ENCODE measurements at regions not wholly inside any gene's neighbourhood (a gene's known extent, or its start where the extent isn't known, plus 50 kb on each side); places are given as distances from the start of the nearest gene placed in this dataset.

DNA sequence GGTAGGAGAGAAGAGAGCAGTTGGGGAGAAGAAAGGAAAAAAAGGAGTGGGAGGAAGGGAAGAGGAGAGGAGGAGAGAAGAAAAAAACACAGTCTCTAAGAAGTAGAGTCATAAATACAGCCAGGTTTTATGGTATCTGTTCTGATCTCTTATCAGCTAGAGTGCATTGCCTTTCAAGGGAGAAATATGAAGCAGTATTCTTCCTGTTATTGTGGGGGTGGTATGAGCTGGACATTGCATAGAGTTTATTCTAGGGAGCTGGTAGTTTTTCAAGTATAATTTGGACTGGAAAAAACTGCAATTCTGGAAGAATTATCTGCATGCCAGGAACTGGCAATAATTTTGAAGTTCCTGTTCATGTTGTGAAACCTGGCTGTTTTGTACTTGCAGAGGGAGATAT lies 54.9 kb upstream of the TAB3 start:
- TF ChIP-seq NR2F2 (IDR thresholded peaks at IDR 0.05) (no peak), RAD21 (IDR thresholded peaks at IDR 0.05) (no peak), GABPA (IDR thresholded peaks at IDR 0.05 in 1 of 2, conservative IDR thresholded peaks at IDR 0.05 in 1 of 2) (no peak), FOXA2 (IDR thresholded peaks at IDR 0.05) (no peak)
- TF ChIP-seq, protein P1, sequence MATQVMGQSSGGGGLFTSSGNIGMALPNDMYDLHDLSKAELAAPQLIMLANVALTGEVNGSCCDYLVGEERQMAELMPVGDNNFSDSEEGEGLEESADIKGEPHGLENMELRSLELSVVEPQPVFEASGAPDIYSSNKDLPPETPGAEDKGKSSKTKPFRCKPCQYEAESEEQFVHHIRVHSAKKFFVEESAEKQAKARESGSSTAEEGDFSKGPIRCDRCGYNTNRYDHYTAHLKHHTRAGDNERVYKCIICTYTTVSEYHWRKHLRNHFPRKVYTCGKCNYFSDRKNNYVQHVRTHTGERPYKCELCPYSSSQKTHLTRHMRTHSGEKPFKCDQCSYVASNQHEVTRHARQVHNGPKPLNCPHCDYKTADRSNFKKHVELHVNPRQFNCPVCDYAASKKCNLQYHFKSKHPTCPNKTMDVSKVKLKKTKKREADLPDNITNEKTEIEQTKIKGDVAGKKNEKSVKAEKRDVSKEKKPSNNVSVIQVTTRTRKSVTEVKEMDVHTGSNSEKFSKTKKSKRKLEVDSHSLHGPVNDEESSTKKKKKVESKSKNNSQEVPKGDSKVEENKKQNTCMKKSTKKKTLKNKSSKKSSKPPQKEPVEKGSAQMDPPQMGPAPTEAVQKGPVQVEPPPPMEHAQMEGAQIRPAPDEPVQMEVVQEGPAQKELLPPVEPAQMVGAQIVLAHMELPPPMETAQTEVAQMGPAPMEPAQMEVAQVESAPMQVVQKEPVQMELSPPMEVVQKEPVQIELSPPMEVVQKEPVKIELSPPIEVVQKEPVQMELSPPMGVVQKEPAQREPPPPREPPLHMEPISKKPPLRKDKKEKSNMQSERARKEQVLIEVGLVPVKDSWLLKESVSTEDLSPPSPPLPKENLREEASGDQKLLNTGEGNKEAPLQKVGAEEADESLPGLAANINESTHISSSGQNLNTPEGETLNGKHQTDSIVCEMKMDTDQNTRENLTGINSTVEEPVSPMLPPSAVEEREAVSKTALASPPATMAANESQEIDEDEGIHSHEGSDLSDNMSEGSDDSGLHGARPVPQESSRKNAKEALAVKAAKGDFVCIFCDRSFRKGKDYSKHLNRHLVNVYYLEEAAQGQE (IDR thresholded peaks at IDR 0.05) = no peak
- TF ChIP-seq, protein P2, sequence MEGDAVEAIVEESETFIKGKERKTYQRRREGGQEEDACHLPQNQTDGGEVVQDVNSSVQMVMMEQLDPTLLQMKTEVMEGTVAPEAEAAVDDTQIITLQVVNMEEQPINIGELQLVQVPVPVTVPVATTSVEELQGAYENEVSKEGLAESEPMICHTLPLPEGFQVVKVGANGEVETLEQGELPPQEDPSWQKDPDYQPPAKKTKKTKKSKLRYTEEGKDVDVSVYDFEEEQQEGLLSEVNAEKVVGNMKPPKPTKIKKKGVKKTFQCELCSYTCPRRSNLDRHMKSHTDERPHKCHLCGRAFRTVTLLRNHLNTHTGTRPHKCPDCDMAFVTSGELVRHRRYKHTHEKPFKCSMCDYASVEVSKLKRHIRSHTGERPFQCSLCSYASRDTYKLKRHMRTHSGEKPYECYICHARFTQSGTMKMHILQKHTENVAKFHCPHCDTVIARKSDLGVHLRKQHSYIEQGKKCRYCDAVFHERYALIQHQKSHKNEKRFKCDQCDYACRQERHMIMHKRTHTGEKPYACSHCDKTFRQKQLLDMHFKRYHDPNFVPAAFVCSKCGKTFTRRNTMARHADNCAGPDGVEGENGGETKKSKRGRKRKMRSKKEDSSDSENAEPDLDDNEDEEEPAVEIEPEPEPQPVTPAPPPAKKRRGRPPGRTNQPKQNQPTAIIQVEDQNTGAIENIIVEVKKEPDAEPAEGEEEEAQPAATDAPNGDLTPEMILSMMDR (IDR thresholded peaks at IDR 0.05; ENCODE audit: low read depth, low read length, missing input control) = no peak
- TF ChIP-seq, protein P3, sequence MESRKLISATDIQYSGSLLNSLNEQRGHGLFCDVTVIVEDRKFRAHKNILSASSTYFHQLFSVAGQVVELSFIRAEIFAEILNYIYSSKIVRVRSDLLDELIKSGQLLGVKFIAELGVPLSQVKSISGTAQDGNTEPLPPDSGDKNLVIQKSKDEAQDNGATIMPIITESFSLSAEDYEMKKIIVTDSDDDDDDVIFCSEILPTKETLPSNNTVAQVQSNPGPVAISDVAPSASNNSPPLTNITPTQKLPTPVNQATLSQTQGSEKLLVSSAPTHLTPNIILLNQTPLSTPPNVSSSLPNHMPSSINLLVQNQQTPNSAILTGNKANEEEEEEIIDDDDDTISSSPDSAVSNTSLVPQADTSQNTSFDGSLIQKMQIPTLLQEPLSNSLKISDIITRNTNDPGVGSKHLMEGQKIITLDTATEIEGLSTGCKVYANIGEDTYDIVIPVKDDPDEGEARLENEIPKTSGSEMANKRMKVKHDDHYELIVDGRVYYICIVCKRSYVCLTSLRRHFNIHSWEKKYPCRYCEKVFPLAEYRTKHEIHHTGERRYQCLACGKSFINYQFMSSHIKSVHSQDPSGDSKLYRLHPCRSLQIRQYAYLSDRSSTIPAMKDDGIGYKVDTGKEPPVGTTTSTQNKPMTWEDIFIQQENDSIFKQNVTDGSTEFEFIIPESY (IDR thresholded peaks at IDR 0.05) = no peak
- H3K27ac ChIP-seq (ENCODE audit: low read depth in 1 of 2, low read length in 2 of 2) = no peak overlapping the region
- no peak overlapping the region for H3K9ac ChIP-seq (ENCODE audit: low read depth in 1 of 2, low read length in 2 of 2)
- H3K9me3 ChIP-seq (ENCODE audit: control insufficient read depth in 4 of 4, low read length in 3 of 4) = no peaks in the 10 kb centered on the region
- no peak overlapping the region for H3K4me3 ChIP-seq (ENCODE audit: low read depth in 1 of 3, low read length in 3 of 3)
- no peak for DNase-seq (ENCODE audit: low spot score)
- H3K4me1 ChIP-seq (ENCODE audit: control insufficient read depth in 4 of 4, insufficient read depth in 4 of 4, low read length in 3 of 4) = peaks cover 0 to 10% (median 5%) of the 10 kb centered on the region in 4 donors
- H3K36me3 ChIP-seq (ENCODE audit: control insufficient read depth in 4 of 4, insufficient read depth in 3 of 4, low read depth in 1 of 4, low read length in 3 of 4) = no peaks in the 10 kb centered on the region
- peaks cover 0 to 3% (median 0%) of the 10 kb centered on the region in 4 donors for H3K27me3 ChIP-seq (ENCODE audit: control insufficient read depth in 4 of 4, insufficient read depth in 4 of 4, low read length in 3 of 4)

DNA sequence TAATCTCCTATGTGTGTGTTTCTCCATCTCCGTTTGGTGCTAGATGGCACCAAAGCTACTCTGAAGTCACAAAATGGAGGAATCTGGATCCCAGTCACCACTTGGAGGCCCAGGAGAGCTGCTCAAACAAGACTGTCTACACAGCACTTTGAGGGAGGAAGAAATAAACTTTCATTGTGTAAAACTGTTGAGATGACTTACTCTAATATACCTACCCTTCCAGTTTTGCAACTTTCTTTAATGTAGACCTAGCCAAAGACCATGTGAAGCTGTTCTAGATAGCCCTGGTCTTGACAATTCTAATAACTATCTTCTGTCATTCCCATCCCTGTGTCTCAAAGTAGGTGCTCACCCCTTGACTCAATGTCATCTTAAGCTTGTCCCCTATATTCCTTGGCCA lies 52.8 kb upstream of the TAB3 start:
- peaks cover 0 to 3% (median 0%) of the 10 kb centered on the region in 4 donors for H3K27me3 ChIP-seq (ENCODE audit: control insufficient read depth in 4 of 4, insufficient read depth in 4 of 4, low read length in 3 of 4)
- no peaks in the 10 kb centered on the region for H3K4me1 ChIP-seq (ENCODE audit: control insufficient read depth in 4 of 4, insufficient read depth in 4 of 4, low read length in 3 of 4)
- no peak overlapping the region for H3K9ac ChIP-seq (ENCODE audit: low read depth in 1 of 2, low read length in 2 of 2)
- H3K36me3 ChIP-seq (ENCODE audit: control insufficient read depth in 4 of 4, insufficient read depth in 3 of 4, low read depth in 1 of 4, low read length in 3 of 4) = no peaks in the 10 kb centered on the region
- H3K4me3 ChIP-seq (ENCODE audit: low read depth in 1 of 3, low read length in 3 of 3) = no peak overlapping the region
- DNase-seq (ENCODE audit: low spot score) = no peak
- TF ChIP-seq, protein P1 (IDR thresholded peaks at IDR 0.05) = no peak
- 78% methylated on average over 1 of the region's 1 CpG for WGBS
- no peaks in the 10 kb centered on the region for H3K9me3 ChIP-seq (ENCODE audit: control insufficient read depth in 4 of 4, low read length in 3 of 4)
- no peak overlapping the region for H3K27ac ChIP-seq (ENCODE audit: low read depth in 1 of 2, low read length in 2 of 2)

All from liver (tissue), 8 donors.